GM18498 (cell line): ENCODE measurements at regions not wholly inside any gene's neighbourhood (a gene's known extent, or its start where the extent isn't known, plus 50 kb on each side); places are given as distances from the start of the nearest gene placed in this dataset.

Experiments used
- ATAC-seq: cut with Tn5 transposase; IDR thresholded peaks from one replicate; pipeline ENCODE4 v1.9.1; 2021; ENCODE audit warnings: mild to moderate bottlenecking, moderate library complexity; ENCODE audit not compliant: unreplicated experiment

- ATAC-seq = no peak
Observed at GRCh38 chr4:18081708-18082107, 60.2 kb upstream of the LCORL start.

- ATAC-seq = no peak
Observed at GRCh38 chr4:18077808-18078207, 56.3 kb upstream of the LCORL start.

DNA sequence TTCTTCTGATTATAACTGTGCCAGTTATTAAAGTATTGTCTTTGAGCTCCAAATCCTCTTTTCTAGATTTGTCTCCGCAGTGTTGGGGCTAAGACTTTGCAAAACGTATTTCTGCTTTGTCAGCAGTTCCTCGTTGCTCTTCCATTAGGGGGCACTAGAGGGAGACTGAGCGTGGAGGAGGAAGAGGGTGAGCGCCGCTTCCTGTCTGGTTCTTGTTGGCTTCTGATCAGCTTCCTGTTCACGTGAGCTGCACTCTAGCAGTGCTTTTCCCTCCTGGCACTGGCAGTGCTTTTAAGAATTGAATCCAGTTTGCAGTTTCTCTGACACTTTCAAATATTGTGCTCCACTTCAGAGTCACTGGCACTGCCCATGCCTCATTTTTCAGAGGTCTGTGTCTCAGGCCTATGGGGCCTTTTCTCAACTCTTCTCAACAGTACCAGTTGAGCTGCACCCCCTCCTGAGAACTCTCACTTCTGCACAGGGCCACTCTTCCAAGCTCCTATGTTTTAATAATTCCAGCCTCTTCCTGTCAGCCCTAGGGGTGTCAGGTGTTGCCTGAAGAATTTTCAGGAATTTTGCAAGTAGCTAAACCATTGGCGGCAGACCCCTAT lies 54.4 kb upstream of the LCORL start:
- no peak for ATAC-seq

DNA sequence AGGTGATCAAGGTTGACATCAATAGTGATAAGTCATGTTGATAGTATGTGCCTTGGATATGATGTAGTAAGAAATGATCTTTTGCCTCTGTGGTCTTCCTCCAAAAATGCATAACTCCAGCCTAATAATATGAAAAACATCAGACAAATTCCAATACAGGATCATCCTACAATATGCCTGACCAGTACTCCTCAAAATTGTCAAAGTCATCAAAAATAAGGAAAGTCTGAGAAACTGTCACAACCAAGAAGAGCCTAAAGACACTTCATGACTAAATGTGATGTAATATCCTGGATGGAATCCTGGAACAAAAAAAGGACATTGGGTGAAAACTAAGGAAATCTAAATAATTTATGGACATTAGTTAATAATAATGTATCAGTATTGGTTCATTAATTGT lies 50.3 kb upstream of the LCORL start:
- no peak for ATAC-seq
